ENCODE measurements at regions not wholly inside any gene's neighbourhood (a gene's known extent, or its start where the extent isn't known, plus 50 kb on each side); places are given as distances from the start of the nearest gene placed in this dataset.

DNA sequence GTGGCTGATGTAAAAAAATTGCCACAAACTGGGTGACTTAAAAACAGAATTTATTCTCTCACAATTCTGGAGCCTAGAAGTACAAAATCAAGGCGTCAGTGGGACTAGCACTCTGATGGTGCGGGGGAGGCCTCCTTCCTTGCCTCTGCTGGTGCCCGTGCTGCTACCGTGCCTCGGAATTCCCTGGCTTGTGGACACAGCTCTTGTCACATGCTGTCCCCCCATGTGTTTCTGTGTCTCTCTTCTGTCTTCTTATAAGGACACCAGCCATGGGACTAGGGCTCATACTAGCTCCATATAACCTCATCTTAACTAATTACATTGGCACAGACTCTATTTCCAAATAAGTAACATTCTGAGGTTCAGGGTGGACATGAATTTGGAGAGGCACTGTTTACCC, 242.3 kb upstream of the IRX2 start:
- TF ChIP-seq CTCF (IDR thresholded peaks at IDR 0.05 in 2 of 3, conservative IDR thresholded peaks at IDR 0.05 in 1 of 3; ENCODE audit: insufficient read depth in 2 of 3, low read depth in 1 of 3, low read length in 3 of 3) (no peak), TAF1 (IDR thresholded peaks at IDR 0.05; ENCODE audit: control insufficient read depth, extremely low read depth, insufficient read depth, low read length, severe bottlenecking) (no peak), NRF1 (conservative IDR thresholded peaks at IDR 0.05 in 1 of 2, IDR thresholded peaks at IDR 0.05 in 1 of 2) (no peak), NONO (IDR thresholded peaks at IDR 0.05; ENCODE audit: low read depth in 2 of 2, low read length in 1 of 2) (no peak), RAD51 (IDR thresholded peaks at IDR 0.05; ENCODE audit: borderline replicate concordance, low read depth) (no peak), CREM (IDR thresholded peaks at IDR 0.05; ENCODE audit: low read depth) (no peak), HNRNPL (IDR thresholded peaks at IDR 0.05; ENCODE audit: low read depth, low read length) (no peak)
- TF ChIP-seq, protein P1, sequence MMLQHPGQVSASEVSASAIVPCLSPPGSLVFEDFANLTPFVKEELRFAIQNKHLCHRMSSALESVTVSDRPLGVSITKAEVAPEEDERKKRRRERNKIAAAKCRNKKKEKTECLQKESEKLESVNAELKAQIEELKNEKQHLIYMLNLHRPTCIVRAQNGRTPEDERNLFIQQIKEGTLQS (IDR thresholded peaks at IDR 0.05), result no peak
- TF ChIP-seq, protein P1 (CRISPR knock-in tag; conservative IDR thresholded peaks at IDR 0.05), result no peak
- TF ChIP-seq, protein P2, sequence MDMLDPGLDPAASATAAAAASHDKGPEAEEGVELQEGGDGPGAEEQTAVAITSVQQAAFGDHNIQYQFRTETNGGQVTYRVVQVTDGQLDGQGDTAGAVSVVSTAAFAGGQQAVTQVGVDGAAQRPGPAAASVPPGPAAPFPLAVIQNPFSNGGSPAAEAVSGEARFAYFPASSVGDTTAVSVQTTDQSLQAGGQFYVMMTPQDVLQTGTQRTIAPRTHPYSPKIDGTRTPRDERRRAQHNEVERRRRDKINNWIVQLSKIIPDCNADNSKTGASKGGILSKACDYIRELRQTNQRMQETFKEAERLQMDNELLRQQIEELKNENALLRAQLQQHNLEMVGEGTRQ (CRISPR knock-in tag; IDR thresholded peaks at IDR 0.05), result no peak
